ENCODE measurements at regions not wholly inside any gene's neighbourhood (a gene's known extent, or its start where the extent isn't known, plus 50 kb on each side); places are given as distances from the start of the nearest gene placed in this dataset.

DNA sequence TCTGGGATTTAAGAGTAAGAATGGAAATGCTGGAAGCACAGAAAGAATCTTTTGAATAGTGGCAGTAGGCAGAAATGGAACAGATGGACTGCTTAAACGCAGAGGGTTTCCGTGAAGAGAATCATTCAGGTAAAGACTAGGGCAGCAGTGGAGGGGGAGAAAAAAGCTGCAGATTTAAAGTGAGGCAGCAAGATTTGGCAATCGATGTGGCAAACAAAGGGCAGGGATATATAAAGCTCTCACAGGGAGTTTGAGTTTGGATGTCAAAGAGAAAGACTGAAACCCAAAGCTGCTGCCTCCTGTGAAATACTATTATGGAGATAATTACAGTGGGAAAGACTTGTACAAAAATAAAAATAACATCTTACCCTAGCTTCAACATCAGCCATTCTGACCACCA, 384.0 kb downstream of the CENPC start:
- H3K4me3 ChIP-seq (ENCODE audit: low read length): no peak overlapping the region
- no peaks in the 10 kb centered on the region for H4K20me1 ChIP-seq (ENCODE audit: control insufficient read depth, insufficient read depth, low read depth, low read length)
- H3K79me2 ChIP-seq (ENCODE audit: control insufficient read depth, low read length): no peaks in the 10 kb centered on the region
- no peak overlapping the region for H3K27ac ChIP-seq (ENCODE audit: low read depth, low read length)
- H3K9me2 ChIP-seq (replicated peaks; ENCODE audit: control insufficient read depth, low read length): no peaks in the 10 kb centered on the region
- TF ChIP-seq, protein P1, sequence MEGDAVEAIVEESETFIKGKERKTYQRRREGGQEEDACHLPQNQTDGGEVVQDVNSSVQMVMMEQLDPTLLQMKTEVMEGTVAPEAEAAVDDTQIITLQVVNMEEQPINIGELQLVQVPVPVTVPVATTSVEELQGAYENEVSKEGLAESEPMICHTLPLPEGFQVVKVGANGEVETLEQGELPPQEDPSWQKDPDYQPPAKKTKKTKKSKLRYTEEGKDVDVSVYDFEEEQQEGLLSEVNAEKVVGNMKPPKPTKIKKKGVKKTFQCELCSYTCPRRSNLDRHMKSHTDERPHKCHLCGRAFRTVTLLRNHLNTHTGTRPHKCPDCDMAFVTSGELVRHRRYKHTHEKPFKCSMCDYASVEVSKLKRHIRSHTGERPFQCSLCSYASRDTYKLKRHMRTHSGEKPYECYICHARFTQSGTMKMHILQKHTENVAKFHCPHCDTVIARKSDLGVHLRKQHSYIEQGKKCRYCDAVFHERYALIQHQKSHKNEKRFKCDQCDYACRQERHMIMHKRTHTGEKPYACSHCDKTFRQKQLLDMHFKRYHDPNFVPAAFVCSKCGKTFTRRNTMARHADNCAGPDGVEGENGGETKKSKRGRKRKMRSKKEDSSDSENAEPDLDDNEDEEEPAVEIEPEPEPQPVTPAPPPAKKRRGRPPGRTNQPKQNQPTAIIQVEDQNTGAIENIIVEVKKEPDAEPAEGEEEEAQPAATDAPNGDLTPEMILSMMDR (IDR thresholded peaks at IDR 0.05; ENCODE audit: low read depth, low read length, poor library complexity, severe bottlenecking): no peak
- TF ChIP-seq EZH2phosphoT487 (IDR thresholded peaks at IDR 0.05; ENCODE audit: borderline replicate concordance, low read length): no peak
- no peaks in the 10 kb centered on the region for H3K27me3 ChIP-seq (ENCODE audit: control insufficient read depth, low read length)
- H3K4me2 ChIP-seq (ENCODE audit: low read length): no peak overlapping the region
- H3K9me3 ChIP-seq (ENCODE audit: control insufficient read depth, insufficient read depth, low read length): no peaks in the 10 kb centered on the region
- no peaks in the 10 kb centered on the region for H3K4me1 ChIP-seq (ENCODE audit: control insufficient read depth, low read length)
- no peaks in the 10 kb centered on the region for H3F3A ChIP-seq (ENCODE audit: control insufficient read depth, insufficient read depth)
- H3K36me3 ChIP-seq (ENCODE audit: control insufficient read depth, low read length): no peaks in the 10 kb centered on the region

DNA sequence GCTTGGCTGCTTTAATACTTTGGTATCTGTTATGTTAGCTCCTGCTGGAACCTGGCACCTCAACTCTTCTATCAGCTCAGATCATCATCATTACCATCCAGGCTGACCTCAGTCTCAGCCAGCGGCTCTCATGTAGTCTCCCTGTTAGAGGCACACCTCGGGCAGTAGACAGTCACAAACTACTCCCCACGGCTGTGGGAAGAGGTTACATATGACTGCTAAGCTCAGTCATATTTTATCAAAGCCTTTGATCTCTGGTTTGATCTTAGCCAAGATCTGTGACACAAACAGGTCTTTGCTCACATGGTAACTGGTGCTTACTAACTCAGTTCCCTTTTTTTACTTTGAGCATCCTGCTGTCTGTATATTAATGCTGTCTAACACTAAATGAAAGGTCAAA, 384.9 kb downstream of the CENPC start:
- Histone ChIP-seq H4K20me1 (ENCODE audit: control insufficient read depth, insufficient read depth, low read depth, low read length) (no peaks in the 10 kb centered on the region), H3K4me1 (ENCODE audit: control insufficient read depth, low read length) (no peaks in the 10 kb centered on the region), H3K27me3 (ENCODE audit: control insufficient read depth, low read length) (no peaks in the 10 kb centered on the region), H3K9me3 (ENCODE audit: control insufficient read depth, insufficient read depth, low read length) (no peaks in the 10 kb centered on the region), H3K79me2 (ENCODE audit: control insufficient read depth, low read length) (no peaks in the 10 kb centered on the region), H3K36me3 (ENCODE audit: control insufficient read depth, low read length) (no peaks in the 10 kb centered on the region), H3K9me2 (replicated peaks; ENCODE audit: control insufficient read depth, low read length) (no peaks in the 10 kb centered on the region), H3K27ac (ENCODE audit: low read depth, low read length) (no peak overlapping the region), H3F3A (ENCODE audit: control insufficient read depth, insufficient read depth) (no peaks in the 10 kb centered on the region), H3K4me2 (ENCODE audit: low read length) (no peak overlapping the region), H3K4me3 (ENCODE audit: low read length) (no peak overlapping the region)
- TF ChIP-seq, protein P1 (IDR thresholded peaks at IDR 0.05; ENCODE audit: low read depth, low read length, poor library complexity, severe bottlenecking): no peak
- TF ChIP-seq EZH2phosphoT487 (IDR thresholded peaks at IDR 0.05; ENCODE audit: borderline replicate concordance, low read length): no peak

DNA sequence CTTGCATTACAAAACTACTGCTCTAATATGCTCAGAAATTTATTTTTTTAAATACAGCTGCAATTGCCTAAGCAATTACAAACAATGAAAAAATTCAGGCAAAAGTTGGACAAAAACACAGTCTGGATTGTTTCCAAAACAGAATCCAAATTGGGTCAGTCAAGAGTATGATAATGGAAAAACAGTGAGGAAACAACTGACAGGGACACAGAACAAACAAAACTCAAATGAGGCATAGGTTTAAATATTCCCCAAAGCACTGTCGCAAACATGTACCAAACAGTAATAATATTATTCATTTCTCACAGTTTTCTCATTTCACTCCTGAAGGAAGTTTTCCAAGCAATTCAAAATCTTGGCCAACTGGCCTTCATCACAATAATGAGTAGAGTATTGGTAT, 386.6 kb downstream of the CENPC start:
- no peak overlapping the region for H3K4me2 ChIP-seq (ENCODE audit: low read length)
- H3K9me2 ChIP-seq (replicated peaks; ENCODE audit: control insufficient read depth, low read length): no peaks in the 10 kb centered on the region
- no peaks in the 10 kb centered on the region for H4K20me1 ChIP-seq (ENCODE audit: control insufficient read depth, insufficient read depth, low read depth, low read length)
- H3K9me3 ChIP-seq (ENCODE audit: control insufficient read depth, insufficient read depth, low read length): no peaks in the 10 kb centered on the region
- H3K27ac ChIP-seq (ENCODE audit: low read depth, low read length): no peak overlapping the region
- no peaks in the 10 kb centered on the region for H3K27me3 ChIP-seq (ENCODE audit: control insufficient read depth, low read length)
- no peaks in the 10 kb centered on the region for H3F3A ChIP-seq (ENCODE audit: control insufficient read depth, insufficient read depth)
- H3K79me2 ChIP-seq (ENCODE audit: control insufficient read depth, low read length): no peaks in the 10 kb centered on the region
- TF ChIP-seq, protein P1 (IDR thresholded peaks at IDR 0.05; ENCODE audit: low read depth, low read length, poor library complexity, severe bottlenecking): no peak
- TF ChIP-seq EZH2phosphoT487 (IDR thresholded peaks at IDR 0.05; ENCODE audit: borderline replicate concordance, low read length): no peak
- no peaks in the 10 kb centered on the region for H3K4me1 ChIP-seq (ENCODE audit: control insufficient read depth, low read length)
- no peaks in the 10 kb centered on the region for H3K36me3 ChIP-seq (ENCODE audit: control insufficient read depth, low read length)
- no peak overlapping the region for H3K4me3 ChIP-seq (ENCODE audit: low read length)

DNA sequence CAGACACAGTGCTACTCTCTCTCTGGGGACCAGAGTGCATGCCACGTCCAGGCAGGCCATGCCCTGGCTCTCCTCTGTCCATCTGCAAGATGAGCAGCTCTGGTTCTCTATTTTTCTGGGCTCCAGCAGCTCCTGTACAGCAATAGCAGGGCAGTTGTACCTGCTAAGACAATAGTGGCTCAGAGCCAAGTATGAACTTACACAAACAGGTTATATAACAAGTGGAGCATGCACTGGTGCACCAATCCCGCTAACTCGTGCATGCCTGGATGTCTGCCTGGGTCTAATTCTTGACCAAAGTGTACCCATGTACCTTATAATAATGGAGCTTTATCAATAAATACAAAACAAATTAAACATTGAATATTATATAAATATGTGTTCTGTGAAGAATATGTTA, 392.3 kb downstream of the CENPC start:
- Histone ChIP-seq H3K9me2 (replicated peaks; ENCODE audit: control insufficient read depth, low read length) (no peaks in the 10 kb centered on the region), H3K4me2 (ENCODE audit: low read length) (no peak overlapping the region), H4K20me1 (ENCODE audit: control insufficient read depth, insufficient read depth, low read depth, low read length) (no peaks in the 10 kb centered on the region), H3K9me3 (ENCODE audit: control insufficient read depth, insufficient read depth, low read length) (no peaks in the 10 kb centered on the region), H3F3A (ENCODE audit: control insufficient read depth, insufficient read depth) (no peaks in the 10 kb centered on the region), H3K4me1 (ENCODE audit: control insufficient read depth, low read length) (no peaks in the 10 kb centered on the region), H3K27ac (ENCODE audit: low read depth, low read length) (no peak overlapping the region), H3K27me3 (ENCODE audit: control insufficient read depth, low read length) (no peaks in the 10 kb centered on the region), H3K4me3 (ENCODE audit: low read length) (no peak overlapping the region), H3K36me3 (ENCODE audit: control insufficient read depth, low read length) (no peaks in the 10 kb centered on the region), H3K79me2 (ENCODE audit: control insufficient read depth, low read length) (no peaks in the 10 kb centered on the region)
- TF ChIP-seq EZH2phosphoT487 (IDR thresholded peaks at IDR 0.05; ENCODE audit: borderline replicate concordance, low read length): no peak
- TF ChIP-seq, protein P1 (IDR thresholded peaks at IDR 0.05; ENCODE audit: low read depth, low read length, poor library complexity, severe bottlenecking): no peak
